Omental fat pad (tissue), 3 donors: ENCODE measurements at regions not wholly inside any gene's neighbourhood (a gene's known extent, or its start where the extent isn't known, plus 50 kb on each side); places are given as distances from the start of the nearest gene placed in this dataset.

ENCODE experiments used
- ATAC-seq: fragments of 150-250 bp; one replicate; pipeline ENCODE4 v1.9.1; 2016; ENCODE audit warnings: mild to moderate bottlenecking, moderate library complexity; ENCODE audit not compliant: low FRiP score
- DNase-seq: peaks from one replicate; pipeline ENCODE4 v3.0.0-alpha.2; 2019; ENCODE audit warnings: low spot score
- TF ChIP-seq, protein P1 (sequence below), 3 donors: fragments of 450-650 bp; IDR thresholded peaks; one replicate each; pipeline ENCODE4 v1.5.1; 2016 to 2017; ENCODE audit warnings: antibody characterized with exemption in 3 of 3, mild to moderate bottlenecking in 3 of 3, moderate library complexity in 2 of 3

DNA sequence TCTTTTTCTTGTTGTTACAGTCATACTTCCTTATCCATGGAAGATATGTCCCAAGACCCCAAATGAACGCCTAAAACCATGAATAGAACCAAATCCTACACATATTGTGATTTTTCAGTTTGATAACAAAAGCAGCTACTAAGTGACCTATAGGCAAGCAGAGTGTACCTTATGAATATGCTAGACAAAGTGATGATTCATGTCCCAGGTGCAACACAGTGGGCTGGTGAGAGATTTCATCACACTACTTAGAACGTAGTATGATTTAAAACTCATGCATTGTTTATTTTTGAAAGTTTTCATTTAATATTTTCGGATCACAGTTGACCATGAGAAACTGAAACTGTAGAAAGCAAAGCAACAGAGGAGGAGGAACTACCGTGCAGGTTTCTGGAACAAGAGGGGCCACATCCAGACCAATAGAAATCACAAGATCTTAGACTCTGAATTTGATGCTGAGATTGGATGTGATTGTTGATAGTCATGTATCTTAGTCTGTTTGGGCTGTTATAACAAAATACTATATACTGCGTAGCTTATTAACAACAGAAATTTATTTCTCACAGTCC, 470.8 kb upstream of the VRK2 start:
- ATAC-seq (no peak), DNase-seq (no peak)
- TF ChIP-seq, protein P1, sequence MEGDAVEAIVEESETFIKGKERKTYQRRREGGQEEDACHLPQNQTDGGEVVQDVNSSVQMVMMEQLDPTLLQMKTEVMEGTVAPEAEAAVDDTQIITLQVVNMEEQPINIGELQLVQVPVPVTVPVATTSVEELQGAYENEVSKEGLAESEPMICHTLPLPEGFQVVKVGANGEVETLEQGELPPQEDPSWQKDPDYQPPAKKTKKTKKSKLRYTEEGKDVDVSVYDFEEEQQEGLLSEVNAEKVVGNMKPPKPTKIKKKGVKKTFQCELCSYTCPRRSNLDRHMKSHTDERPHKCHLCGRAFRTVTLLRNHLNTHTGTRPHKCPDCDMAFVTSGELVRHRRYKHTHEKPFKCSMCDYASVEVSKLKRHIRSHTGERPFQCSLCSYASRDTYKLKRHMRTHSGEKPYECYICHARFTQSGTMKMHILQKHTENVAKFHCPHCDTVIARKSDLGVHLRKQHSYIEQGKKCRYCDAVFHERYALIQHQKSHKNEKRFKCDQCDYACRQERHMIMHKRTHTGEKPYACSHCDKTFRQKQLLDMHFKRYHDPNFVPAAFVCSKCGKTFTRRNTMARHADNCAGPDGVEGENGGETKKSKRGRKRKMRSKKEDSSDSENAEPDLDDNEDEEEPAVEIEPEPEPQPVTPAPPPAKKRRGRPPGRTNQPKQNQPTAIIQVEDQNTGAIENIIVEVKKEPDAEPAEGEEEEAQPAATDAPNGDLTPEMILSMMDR (IDR thresholded peaks at IDR 0.05), result no peak

DNA sequence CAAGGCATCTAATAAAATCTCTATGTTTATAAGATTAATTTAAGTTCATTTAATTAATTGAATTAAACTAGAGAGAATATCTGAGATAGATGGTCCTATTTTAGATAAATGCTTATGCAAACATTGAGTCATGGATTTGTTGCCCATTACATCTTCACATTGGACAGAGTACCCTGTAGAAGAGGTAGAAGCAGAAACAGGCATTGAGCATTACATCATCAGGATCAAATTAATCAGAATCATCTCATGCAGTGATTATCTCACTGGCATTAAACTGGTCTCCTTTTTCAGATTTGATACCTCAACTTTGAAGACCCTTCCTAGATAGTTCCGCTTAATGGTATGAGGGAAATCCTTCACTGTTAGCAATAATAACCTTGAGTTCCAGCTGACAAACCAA, 469.6 kb upstream of the VRK2 start:
- DNase-seq, result no peak
- TF ChIP-seq, protein P1 (IDR thresholded peaks at IDR 0.05), result no peak
- ATAC-seq, result no peak

GRCh38 chr2:57597940-57598339, 448.7 kb upstream of the VRK2 start:
- ATAC-seq (no peak), DNase-seq (no peak)
- TF ChIP-seq, protein P1 (IDR thresholded peaks at IDR 0.05), result no peak

DNA sequence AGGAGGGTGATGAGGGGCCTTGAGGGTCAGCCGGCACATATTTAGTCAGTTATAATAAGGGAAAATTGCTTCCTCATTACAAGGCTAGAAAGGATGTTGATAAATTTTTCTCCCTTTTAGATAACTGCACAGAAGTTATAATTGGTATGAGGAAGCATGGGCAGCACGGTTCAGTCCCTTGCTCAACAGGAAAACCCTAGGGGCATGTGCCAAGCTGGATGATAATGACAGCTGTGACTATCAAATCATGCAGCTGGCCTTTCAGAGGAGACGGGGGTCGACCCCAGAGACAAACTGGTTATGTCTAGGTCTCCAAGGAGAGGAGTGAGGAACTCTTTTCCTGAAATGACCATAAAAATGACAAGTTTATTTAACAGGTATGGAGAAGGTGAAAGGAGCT, 448.1 kb upstream of the VRK2 start:
- TF ChIP-seq, protein P1 (IDR thresholded peaks at IDR 0.05), result no peak
- no peak for DNase-seq
- ATAC-seq, result no peak

DNA sequence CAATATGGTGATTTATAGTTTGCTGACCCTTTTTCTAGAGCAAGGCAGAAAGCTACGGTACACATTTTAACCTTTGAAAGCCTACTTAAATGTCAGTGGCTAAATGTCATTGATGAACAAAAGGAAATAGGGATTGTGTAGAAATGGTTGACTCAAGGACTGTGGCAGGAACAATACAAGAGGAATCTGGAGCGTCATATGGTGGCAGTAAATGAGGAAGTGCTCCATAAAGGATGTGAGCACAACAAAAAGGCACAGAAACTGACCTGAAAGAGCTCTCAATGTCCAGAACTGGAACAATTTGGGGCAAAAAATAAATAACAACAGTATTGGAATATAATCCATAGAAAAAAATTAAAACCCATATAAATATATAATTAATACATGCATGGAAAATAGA, 443.9 kb upstream of the VRK2 start:
- DNase-seq (no peak), ATAC-seq (no peak)
- TF ChIP-seq, protein P1 (IDR thresholded peaks at IDR 0.05), result no peak

DNA sequence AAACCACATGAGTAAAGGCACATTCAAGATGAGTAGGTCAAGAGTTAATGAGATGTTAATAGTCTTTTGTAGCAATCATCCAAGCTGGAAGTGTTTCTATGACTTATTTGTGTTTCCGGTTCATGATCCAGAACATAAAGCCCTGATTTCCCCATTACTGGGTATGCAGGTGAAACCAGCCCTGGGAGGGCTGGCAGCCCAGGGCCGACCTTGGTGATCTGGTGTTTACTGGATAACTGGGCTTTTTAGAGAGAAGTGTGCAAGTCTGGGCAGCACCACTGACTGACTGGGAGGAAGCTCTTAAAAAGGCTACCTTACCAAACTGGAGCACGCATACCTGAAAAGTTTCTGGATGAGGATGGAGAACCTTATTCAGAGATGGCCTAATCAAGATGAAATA, 431.6 kb upstream of the VRK2 start:
- ATAC-seq (no peak), DNase-seq (no peak)
- TF ChIP-seq, protein P1 (IDR thresholded peaks at IDR 0.05), result no peak

DNA sequence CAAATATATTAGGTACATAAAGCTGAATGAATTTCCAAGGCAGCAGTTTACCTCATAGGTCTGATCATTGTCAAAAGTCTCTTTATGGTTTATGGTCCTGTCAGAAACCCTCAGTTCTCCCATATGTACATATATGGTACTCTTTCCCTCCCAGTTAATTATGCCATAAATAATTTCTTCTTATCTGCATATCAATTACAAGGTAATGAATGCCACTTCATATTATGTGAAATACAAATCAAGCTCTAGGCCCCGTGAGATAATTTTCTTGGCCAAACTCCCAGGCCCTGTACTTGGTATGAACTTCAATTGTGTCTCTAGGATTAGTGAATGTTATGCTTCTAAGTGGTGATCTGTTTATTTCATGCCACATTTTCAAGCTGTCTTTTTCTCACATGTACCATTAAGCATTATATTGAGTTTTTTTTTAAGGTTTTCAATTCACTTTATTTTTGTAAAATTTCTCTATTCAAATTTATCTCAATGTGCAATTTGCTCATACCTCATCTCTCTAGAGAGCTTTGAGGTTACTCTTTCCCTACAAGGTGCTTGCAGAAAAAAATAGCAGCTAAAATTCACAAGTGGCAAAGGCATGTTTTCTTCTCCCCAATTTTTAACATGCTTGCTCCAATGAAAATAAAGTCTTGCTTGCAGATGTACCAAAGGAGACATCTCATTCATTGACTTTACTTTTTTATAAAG, 430.6 kb upstream of the VRK2 start:
- no peak for DNase-seq

More for the DNA sequence above, 430.6 kb upstream of the VRK2 start:
- TF ChIP-seq, protein P1 (IDR thresholded peaks at IDR 0.05), result no peak
- no peak for ATAC-seq
